Fibroblast of skin of abdomen (primary cell): ENCODE measurements at regions not wholly inside any gene's neighbourhood (a gene's known extent, or its start where the extent isn't known, plus 50 kb on each side); places are given as distances from the start of the nearest gene placed in this dataset.
"Not testable (repeated sequence)": the region's sequence is repeated elsewhere in the genome, so short reads cannot be mapped to it uniquely, and the experiment has no call there.

ENCODE experiments used
- DNase-seq: peaks from one replicate; pipeline ENCODE4 v3.0.0-alpha.2; 2013

DNA sequence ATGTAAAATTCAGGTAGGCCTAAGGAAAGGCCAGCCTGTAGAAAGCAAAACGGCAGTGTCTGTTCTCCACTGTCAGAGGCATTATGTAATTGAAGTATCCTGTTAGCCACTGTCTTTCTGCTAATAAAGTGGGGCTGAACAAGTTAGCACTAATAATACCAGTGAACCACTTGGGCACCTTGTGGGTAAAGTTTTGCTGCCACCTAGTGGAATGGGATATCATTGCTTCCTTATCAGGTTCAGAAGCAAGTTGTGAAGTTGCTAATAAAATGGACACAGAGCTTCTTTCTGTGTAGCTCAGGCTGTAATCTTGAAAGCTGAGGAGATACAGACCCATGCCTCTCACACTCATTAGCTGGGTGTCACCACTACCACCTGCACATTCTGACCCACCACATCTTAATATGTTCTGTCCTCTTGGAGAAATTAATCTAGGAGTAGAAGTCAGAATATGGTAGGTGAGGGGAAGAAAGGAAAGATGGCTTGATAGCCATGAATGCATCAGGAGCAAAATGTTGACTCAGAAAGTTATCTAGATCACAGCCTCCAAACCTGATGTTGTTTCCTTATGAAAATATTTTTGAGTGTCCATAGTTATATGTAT is 175.1 kb downstream of the SEPTIN7 start:
- peak; percentile 64 for DNase-seq

- DNase-seq: not testable (repeated sequence)
These were observed 174.0 kb upstream of the EEPD1 start for GRCh38 chr7:35978816-35979640.

GRCh38 chr7:35982600-35982999 is 170.5 kb upstream of the EEPD1 start:
- DNase-seq: no peak

DNA sequence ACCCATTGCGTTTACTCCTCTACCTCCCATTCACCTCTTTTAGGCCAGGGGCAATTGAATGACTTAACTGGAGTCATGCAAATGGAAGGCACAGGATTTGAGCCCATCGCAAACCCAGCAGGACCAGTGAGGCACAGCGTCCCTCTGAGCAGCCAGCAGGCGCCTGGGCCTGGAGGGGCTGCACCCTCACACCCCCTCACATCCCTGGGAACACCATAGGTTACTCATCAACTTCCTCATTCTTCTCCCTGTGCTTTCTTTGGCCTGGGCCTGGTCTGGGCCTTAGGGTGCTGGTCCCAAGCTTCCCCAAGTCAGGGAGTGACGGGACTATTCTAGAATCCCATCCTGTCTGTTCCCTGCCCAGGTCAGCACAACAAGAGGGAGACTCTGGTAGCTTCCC is 169.4 kb upstream of the EEPD1 start:
- no peak for DNase-seq

DNA sequence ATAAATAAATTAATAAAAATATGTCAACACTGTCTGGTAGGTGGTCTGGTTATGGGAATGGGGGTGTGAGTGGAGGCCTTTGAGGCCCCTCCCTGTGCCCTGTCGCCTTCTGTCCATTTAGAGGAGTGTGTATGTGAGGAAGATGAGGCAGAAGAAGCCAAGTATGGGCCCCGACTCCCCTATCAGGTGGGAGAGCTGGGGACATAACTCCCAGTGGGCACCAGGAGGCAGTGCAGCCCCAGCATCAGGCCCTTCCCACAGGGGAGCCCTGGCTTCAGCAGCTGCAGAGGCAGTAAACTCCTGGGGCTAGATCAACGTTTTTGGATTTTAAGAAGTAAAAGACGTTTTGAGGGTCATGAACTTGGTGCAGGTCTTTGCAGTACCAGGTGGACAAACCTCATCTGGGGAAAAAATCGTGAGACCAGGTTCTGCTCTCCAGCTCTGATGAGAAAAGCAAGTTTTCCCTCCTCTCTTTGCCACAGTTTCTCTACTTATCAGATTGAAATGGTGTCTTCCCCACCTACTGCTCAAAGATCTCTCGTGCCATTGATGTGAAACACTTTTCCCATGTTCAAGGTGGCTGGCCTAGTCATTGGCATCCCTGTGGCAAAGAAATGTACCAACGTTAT is 167.8 kb upstream of the EEPD1 start:
- DNase-seq: peak; percentile 69

- no peak for DNase-seq
These were observed 166.0 kb upstream of the EEPD1 start for GRCh38 chr7:35987016-35987415.

- no peak for DNase-seq
These were observed 164.9 kb upstream of the EEPD1 start for GRCh38 chr7:35988105-35988504.

DNA sequence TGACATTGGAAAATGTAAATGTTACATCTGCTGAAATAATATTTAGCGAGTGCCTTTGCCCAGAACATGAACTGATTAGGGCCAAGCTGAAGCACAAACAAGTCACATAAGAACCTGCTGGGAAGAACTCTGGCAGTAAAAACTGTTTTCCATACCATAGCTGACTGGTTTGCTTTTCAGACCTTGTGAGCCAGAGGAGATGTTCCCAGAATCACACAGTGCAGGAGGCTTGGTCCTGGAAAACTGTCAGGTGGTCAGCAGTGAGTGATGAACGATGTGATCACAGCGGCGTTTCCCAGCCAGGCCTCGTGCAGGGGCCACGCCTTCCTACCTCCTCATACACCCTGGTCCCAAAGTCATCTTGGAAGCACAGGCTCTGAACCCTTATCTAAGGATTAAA is 164.2 kb upstream of the EEPD1 start:
- no peak for DNase-seq

GRCh38 chr7:35991511-35992232 is 161.4 kb upstream of the EEPD1 start:
- DNase-seq: no peak

DNA sequence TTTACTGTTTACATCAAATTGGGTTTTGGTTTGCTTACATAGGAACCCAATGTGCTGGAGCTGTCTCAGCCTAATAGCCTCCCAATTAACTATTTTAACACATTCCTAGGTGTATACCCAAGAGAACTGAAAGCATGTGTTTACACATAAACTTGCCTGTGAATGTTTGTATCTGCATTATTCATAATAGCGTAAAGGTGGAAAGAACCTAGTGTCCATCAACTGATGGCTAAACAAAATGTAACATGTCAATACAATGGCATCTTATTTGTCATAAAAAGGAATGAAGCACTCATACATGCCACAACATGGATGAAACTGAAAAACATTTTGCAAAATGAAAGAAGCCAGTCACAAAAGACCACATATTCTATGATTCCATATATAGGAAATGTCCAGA is 160.6 kb upstream of the EEPD1 start:
- no peak for DNase-seq

DNA sequence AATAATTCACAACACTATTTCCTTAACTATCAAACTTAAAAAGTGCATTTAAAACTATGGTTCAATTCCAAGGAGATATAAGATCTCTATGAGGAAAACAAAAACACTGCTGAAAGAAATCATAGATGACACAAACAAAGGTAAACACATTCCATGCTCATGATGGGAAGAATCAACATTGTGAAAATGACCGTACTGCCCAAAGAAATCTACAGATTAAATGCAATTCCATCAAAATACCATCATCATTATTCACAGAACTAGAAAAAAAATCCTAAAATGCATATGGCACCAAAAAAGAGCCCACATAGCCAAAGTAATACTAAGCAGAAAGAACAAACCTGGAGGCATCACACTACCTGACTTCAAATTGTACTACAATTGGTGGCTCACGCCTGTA is 159.9 kb upstream of the EEPD1 start:
- DNase-seq: no peak

GRCh38 chr7:35993676-35994606 is 159.1 kb upstream of the EEPD1 start:
- peak; percentile 22 for DNase-seq

GRCh38 chr7:35995334-35995733 is 157.7 kb upstream of the EEPD1 start:
- no peak for DNase-seq

- no peak for DNase-seq
These were observed 154.6 kb upstream of the EEPD1 start for GRCh38 chr7:35998481-35998880.

- DNase-seq: no peak
These were observed 151.5 kb upstream of the EEPD1 start for GRCh38 chr7:36001546-36001945.

- DNase-seq: no peak
These were observed 150.2 kb upstream of the EEPD1 start for GRCh38 chr7:36002900-36003299.

- no peak for DNase-seq
These were observed 149.7 kb upstream of the EEPD1 start for GRCh38 chr7:36003343-36003742.

GRCh38 chr7:36005293-36005692 is 147.8 kb upstream of the EEPD1 start:
- DNase-seq: no peak

- no peak for DNase-seq
These were observed 147.2 kb upstream of the EEPD1 start for GRCh38 chr7:36005876-36006275.

DNA sequence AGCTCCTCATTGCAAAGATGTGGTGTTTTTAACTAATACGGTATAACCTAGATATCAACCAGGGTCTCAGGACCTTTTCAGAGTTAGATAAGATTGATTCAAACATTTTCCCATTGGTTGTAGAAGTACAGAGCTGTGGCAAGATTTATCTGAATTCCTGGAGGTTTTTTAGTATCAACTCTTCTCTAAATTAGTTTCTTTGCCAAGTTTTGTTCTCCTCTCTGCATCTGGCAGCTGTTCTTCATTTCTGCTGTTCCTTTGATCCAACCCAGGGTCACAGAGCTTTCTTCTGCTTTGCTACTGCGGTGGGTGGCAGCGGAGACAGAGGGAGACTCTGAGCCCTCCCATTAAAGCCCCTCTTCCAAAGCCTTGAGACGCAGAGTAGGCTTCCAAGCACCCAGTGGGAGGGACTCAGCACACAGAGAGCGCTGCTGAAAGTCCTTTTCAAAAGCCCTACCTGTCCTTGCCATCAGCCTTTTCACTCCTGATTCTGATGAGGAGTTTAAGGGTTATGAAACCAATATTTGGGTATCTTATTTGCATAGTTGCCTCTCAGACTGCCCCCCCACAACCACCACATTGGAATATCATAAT is 146.3 kb upstream of the EEPD1 start:
- DNase-seq: no peak
